Panc1 (cell line): ENCODE measurements at regions not wholly inside any gene's neighbourhood (a gene's known extent, or its start where the extent isn't known, plus 50 kb on each side); places are given as distances from the start of the nearest gene placed in this dataset.

Source experiments
- ATAC-seq: fragments of 200-7000 bp; cut with Tn5 transposase; 2 replicates; pipeline ENCODE4 v1.9.1; 2020; ENCODE audit warnings: mild to moderate bottlenecking, moderate library complexity
- BruUV-seq: library from RNA; stranded (reverse); fragments of 400-500 nt; replicated peaks from 2 replicates; lab custom pipeline; 2021; lab: Mats Ljungman, UMichigan
- CTCF ChIA-PET: fragments of 300-600 bp; sonication (Branson Sonifier 250); formaldehyde crosslinking; loops from one replicate; lab custom pipeline; 2022; ENCODE audit warnings: antibody characterized with exemption; lab: Charles Lee
- POLR2A ChIA-PET: fragments of 300-600 bp; sonication (Branson Sonifier 250); formaldehyde crosslinking; loops from one replicate; lab custom pipeline; 2022; ENCODE audit warnings: antibody characterized with exemption; lab: Charles Lee
- DNase-seq: peaks from one replicate; pipeline ENCODE4 v3.0.0-alpha.2; 2010; ENCODE audit warnings: low read depth, low spot score
- H3K27ac ChIP-seq: 2 replicates; pipeline ENCODE4 v1.5.1; 2011; ENCODE audit warnings: mild to moderate bottlenecking, low read length, inconsistent platforms
- H3K27me3 ChIP-seq: fragments of 200-500 bp; sonication (Bioruptor generic); 2 replicates; pipeline ENCODE4 v1.6.0; 2014; ENCODE audit warnings: low read length, inconsistent platforms; ENCODE audit not compliant: control insufficient read depth, insufficient read depth
- H3K36me3 ChIP-seq: fragments of 200-500 bp; sonication (Bioruptor generic); 2 replicates; pipeline ENCODE4 v1.5.1; 2014; ENCODE audit warnings: inconsistent platforms, mild to moderate bottlenecking, low read length, moderate library complexity; ENCODE audit not compliant: control insufficient read depth, insufficient read depth
- H3K4me1 ChIP-seq: 2 replicates; pipeline ENCODE4 v1.5.1; 2011; ENCODE audit warnings: inconsistent platforms, mild to moderate bottlenecking, low read length, moderate library complexity; ENCODE audit not compliant: control insufficient read depth, insufficient read depth
- H3K4me3 ChIP-seq, 2 experiments: 2 replicates each; pipeline ENCODE4 v1.5.1; 2011 to 2012; ENCODE audit warnings: low read depth in 2 of 2, low read length in 2 of 2, mild to moderate bottlenecking in 2 of 2, inconsistent platforms in 1 of 2, moderate library complexity in 1 of 2
- H3K9me3 ChIP-seq: fragments of 200-500 bp; sonication (Bioruptor generic); 2 replicates; pipeline ENCODE4 v1.5.1; 2014; ENCODE audit warnings: low read depth, mild to moderate bottlenecking, inconsistent platforms, low read length, moderate library complexity; ENCODE audit not compliant: control insufficient read depth, insufficient read depth
- POLR2AphosphoS5 ChIP-seq: IDR thresholded peaks from 2 replicates; pipeline ENCODE4 v1.6.1; 2012; ENCODE audit warnings: mild to moderate bottlenecking, low read depth, low read length, moderate library complexity
- SIN3A ChIP-seq: IDR thresholded peaks from 2 replicates; pipeline ENCODE4 v1.6.1; 2012; ENCODE audit warnings: low read depth, mild to moderate bottlenecking, low read length, moderate library complexity, borderline replicate concordance; ENCODE audit not compliant: insufficient read depth
- TCF7L2 ChIP-seq: IDR thresholded peaks from 2 replicates; pipeline ENCODE4 v1.6.1; 2011; ENCODE audit warnings: mild to moderate bottlenecking, low read depth, low read length, inconsistent platforms
- in situ Hi-C: cut with HindIII; loops from 2 replicates; pipeline ENCODE4 v1.10.0; 2016; ENCODE audit warnings: low sequenced_read_pairs, low pct_unique_long_range_greater_than_20kb
- intact Hi-C: fragments of 100-400 bp; cut with micrococcal nuclease; formaldehyde crosslinking; loops from one replicate; pipeline ENCODE4 v1.10.0; 2022; ENCODE audit not compliant: unreplicated experiment
- TF ChIP-seq, protein P1 (sequence below), 2 experiments: IDR thresholded peaks; 2 replicates each; pipeline ENCODE4 v1.6.1; 2011 to 2012; ENCODE audit warnings: low read depth in 2 of 2, control low read depth in 1 of 2, low read length in 1 of 2, mild to moderate bottlenecking in 1 of 2, moderate library complexity in 1 of 2; ENCODE audit not compliant: insufficient read depth in 1 of 2
- TF ChIP-seq, protein P2 (sequence below): fragments of 450-650 bp; IDR thresholded peaks from 2 replicates; pipeline ENCODE4 v1.5.1; 2017; ENCODE audit warnings: mild to moderate bottlenecking

DNA sequence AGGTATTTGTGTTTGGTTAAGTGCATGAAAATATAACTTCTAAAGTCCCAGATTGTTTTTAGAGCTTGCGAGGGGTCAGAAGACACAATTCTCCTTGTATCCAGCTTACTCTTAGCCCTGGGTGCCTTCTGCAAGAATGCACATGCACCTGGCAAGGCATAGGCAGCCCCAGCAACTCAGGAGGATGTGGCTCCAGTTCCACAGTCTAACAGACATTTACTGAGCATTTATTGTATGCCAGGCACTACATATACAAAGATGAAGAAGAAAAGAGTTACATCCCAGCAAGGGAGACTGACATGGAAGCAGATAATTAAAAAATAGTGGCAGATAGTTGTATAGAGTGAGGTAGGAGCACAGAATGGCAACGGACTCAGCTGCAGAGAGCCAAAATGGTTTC lies 101.1 kb upstream of the FRY start:
- peaks cover 20% of the 10 kb centered on the region for H3K4me1 ChIP-seq
- H3K9me3 ChIP-seq, result no peaks in the 10 kb centered on the region
- in situ Hi-C loops, result no loop called here
- CTCF ChIA-PET, result no interaction called here
- TF ChIP-seq POLR2AphosphoS5 (no peak), TCF7L2 (no peak), SIN3A (no peak)
- TF ChIP-seq, protein P1, sequence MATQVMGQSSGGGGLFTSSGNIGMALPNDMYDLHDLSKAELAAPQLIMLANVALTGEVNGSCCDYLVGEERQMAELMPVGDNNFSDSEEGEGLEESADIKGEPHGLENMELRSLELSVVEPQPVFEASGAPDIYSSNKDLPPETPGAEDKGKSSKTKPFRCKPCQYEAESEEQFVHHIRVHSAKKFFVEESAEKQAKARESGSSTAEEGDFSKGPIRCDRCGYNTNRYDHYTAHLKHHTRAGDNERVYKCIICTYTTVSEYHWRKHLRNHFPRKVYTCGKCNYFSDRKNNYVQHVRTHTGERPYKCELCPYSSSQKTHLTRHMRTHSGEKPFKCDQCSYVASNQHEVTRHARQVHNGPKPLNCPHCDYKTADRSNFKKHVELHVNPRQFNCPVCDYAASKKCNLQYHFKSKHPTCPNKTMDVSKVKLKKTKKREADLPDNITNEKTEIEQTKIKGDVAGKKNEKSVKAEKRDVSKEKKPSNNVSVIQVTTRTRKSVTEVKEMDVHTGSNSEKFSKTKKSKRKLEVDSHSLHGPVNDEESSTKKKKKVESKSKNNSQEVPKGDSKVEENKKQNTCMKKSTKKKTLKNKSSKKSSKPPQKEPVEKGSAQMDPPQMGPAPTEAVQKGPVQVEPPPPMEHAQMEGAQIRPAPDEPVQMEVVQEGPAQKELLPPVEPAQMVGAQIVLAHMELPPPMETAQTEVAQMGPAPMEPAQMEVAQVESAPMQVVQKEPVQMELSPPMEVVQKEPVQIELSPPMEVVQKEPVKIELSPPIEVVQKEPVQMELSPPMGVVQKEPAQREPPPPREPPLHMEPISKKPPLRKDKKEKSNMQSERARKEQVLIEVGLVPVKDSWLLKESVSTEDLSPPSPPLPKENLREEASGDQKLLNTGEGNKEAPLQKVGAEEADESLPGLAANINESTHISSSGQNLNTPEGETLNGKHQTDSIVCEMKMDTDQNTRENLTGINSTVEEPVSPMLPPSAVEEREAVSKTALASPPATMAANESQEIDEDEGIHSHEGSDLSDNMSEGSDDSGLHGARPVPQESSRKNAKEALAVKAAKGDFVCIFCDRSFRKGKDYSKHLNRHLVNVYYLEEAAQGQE (IDR thresholded peaks at IDR 0.05; ENCODE audit: insufficient read depth in 1 of 2, low read depth in 2 of 2, low read length in 1 of 2), result no peak
- TF ChIP-seq, protein P2, sequence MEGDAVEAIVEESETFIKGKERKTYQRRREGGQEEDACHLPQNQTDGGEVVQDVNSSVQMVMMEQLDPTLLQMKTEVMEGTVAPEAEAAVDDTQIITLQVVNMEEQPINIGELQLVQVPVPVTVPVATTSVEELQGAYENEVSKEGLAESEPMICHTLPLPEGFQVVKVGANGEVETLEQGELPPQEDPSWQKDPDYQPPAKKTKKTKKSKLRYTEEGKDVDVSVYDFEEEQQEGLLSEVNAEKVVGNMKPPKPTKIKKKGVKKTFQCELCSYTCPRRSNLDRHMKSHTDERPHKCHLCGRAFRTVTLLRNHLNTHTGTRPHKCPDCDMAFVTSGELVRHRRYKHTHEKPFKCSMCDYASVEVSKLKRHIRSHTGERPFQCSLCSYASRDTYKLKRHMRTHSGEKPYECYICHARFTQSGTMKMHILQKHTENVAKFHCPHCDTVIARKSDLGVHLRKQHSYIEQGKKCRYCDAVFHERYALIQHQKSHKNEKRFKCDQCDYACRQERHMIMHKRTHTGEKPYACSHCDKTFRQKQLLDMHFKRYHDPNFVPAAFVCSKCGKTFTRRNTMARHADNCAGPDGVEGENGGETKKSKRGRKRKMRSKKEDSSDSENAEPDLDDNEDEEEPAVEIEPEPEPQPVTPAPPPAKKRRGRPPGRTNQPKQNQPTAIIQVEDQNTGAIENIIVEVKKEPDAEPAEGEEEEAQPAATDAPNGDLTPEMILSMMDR, result no peak
- no TSS peak for BruUV-seq
- DNase-seq (no peak), ATAC-seq (0 out of 2 replicates have a peak, but pooled peaks have one; percentile 23)
- intact Hi-C loops, result no loop called here
- no peak overlapping the region for H3K4me3 ChIP-seq
- H3K36me3 ChIP-seq, result no peaks in the 10 kb centered on the region
- POLR2A ChIA-PET, result no interaction called here
- peak overlapping the region; percentile 20; the same call in 1 of the 2 replicates for H3K27ac ChIP-seq
- no peaks in the 10 kb centered on the region for H3K27me3 ChIP-seq

DNA sequence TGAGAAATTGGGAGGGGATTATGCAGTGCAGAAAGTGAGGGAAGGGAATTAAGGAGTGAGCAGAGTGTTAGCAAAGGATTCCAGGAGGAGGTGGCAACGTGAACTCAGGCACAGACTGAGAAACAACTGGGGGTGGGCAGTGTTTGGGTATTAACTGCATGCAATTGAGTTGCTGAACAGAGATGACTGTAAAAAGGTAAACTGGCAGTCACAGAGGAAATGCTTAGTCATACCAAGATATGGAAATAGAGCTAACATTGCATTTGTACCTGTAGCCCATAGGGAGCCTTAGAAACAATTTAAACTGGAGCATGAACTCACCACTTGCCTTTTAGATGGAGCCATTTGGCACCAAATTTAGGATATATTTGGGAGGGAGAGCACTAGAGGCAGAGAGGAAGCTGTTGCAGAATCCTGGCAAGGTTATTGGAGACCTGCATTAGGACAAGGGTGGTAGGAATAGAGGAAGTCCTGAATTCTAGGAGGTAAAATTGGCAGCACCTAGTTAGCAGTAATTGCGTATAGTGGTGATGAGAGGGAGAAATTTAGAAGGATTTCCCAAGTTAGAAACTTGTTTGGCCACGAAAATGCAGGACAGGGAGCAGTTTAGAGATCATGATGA lies 100.6 kb upstream of the FRY start:
- no peak for DNase-seq
- no TSS peak for BruUV-seq
- ChIA-PET CTCF (no interaction called here), POLR2A (no interaction called here)
- no peak for TF ChIP-seq SIN3A
- TF ChIP-seq, protein P1 (IDR thresholded peaks at IDR 0.05; ENCODE audit: insufficient read depth in 1 of 2, low read depth in 2 of 2, low read length in 1 of 2), result no peak
- TF ChIP-seq, protein P2, result no peak
- TF ChIP-seq TCF7L2, result no peak
- no peak for TF ChIP-seq POLR2AphosphoS5
- Histone ChIP-seq H3K27me3 (no peaks in the 10 kb centered on the region), H3K36me3 (no peaks in the 10 kb centered on the region), H3K27ac (peak overlapping the region; percentile 69), H3K4me1 (peaks cover 20% of the 10 kb centered on the region), H3K9me3 (no peaks in the 10 kb centered on the region), H3K4me3 (no peak overlapping the region)
- ATAC-seq, result peak; percentile 47
- in situ Hi-C loops (no loop called here), intact Hi-C loops (no loop called here)
